Spleen (tissue), 11 donors: ENCODE measurements at regions not wholly inside any gene's neighbourhood (a gene's known extent, or its start where the extent isn't known, plus 50 kb on each side); places are given as distances from the start of the nearest gene placed in this dataset.
A peak's percentile ranks its signal among the peaks of the same experiment; 100 is the strongest.

Experiments
- DNase-seq: peaks from one replicate; pipeline ENCODE4 v3.0.0-alpha.2; 2020
- H3K27ac ChIP-seq, 8 donors: fragments of 200-600 bp; sonication (generic) in 7 of 8; 1 replicate in 4 of 8; 2 replicates in 4 of 8; pipeline versions ENCODE4 v1.5.0 to v1.8.0; 2016 to 2021; ENCODE audit warnings: inconsistent platforms in 4 of 8, mild to moderate bottlenecking in 4 of 8, moderate library complexity in 1 of 8
- H3K27me3 ChIP-seq, 7 donors: fragments of 200-600 bp; sonication (generic) in 6 of 7; replicated peaks in 1 of 7; 1 replicate in 4 of 7; 2 replicates in 3 of 7; pipeline versions ENCODE4 v1.5.0 to v1.8.0; 2016 to 2021; ENCODE audit warnings: inconsistent platforms in 3 of 7, mild to moderate bottlenecking in 1 of 7
- H3K36me3 ChIP-seq, 6 donors: fragments of 200-600 bp; sonication (generic) in 5 of 6; 1 replicate in 4 of 6; 2 replicates in 2 of 6; pipeline versions ENCODE4 v1.5.0 to v1.8.0; 2016 to 2021; ENCODE audit warnings: inconsistent platforms in 2 of 6
- H3K4me1 ChIP-seq, 6 donors: fragments of 200-600 bp; sonication (generic) in 5 of 6; 1 replicate in 3 of 6; 2 replicates in 3 of 6; pipeline versions ENCODE4 v1.5.0 to v1.8.0; 2016 to 2021; ENCODE audit warnings: inconsistent platforms in 3 of 6
- H3K4me3 ChIP-seq, 8 donors: fragments of 200-600 bp; sonication (generic) in 7 of 8; 1 replicate in 4 of 8; 2 replicates in 4 of 8; pipeline versions ENCODE4 v1.5.0 to v1.8.0; 2016 to 2021; ENCODE audit warnings: inconsistent platforms in 4 of 8, mild to moderate bottlenecking in 4 of 8, moderate library complexity in 2 of 8
- H3K9me3 ChIP-seq, 8 donors: fragments of 200-600 bp; sonication (generic) in 7 of 8; 1 replicate in 4 of 8; 2 replicates in 4 of 8; pipeline versions ENCODE4 v1.5.0 to v1.8.0; 2016 to 2021; ENCODE audit warnings: inconsistent platforms in 4 of 8
- POLR2A ChIP-seq, 3 donors: fragments of 450-650 bp; IDR thresholded peaks; one replicate each; pipeline ENCODE4 v1.5.1; 2017; ENCODE audit warnings: antibody characterized with exemption in 3 of 3, mild to moderate bottlenecking in 1 of 3
- POLR2AphosphoS5 ChIP-seq, 3 donors: sonication (generic); formaldehyde crosslinking; IDR thresholded peaks; one replicate each; pipeline ENCODE4 v1.5.1; 2017; ENCODE audit warnings: antibody characterized with exemption in 3 of 3
- WGBS, 5 donors: extraction: QIAGEN DNeasy Blood & Tissue Kit in 3 of 5; methylation state at CpG; one replicate each; pipeline versions ENCODE4 v1.1.5 to v1.1.7; 2013 to 2018; 5-methylcytosine and 5-hydroxymethylcytosine counted together
- intact Hi-C: fragments of 100-400 bp; cut with DNase I; formaldehyde crosslinking; loops from one replicate; pipeline ENCODE4 v1.15.0; 2023; ENCODE audit warnings: low total_unique reads
- TF ChIP-seq, protein P1 (sequence below), 11 experiments: fragments of 200-600 bp in 7 of 11; fragments of 450-650 bp in 4 of 11; sonication (generic) in 4 of 11; IDR thresholded peaks in 8 of 11; conservative IDR thresholded peaks in 3 of 11; 1 replicate in 7 of 11; 2 replicates in 4 of 11; pipeline versions ENCODE4 v1.4.0 to v1.8.0; 2016 to 2021; ENCODE audit warnings: antibody characterized with exemption in 11 of 11, inconsistent platforms in 4 of 11, mild to moderate bottlenecking in 1 of 11
- donor health status: healthy with polysubstance abuse.
- donor health status: DM: no; HTN: no; CAD: no; lungs with moderate emphysema.
- donor health status: DM: no; HTN: no; CAD: no.
- donor health status: Bipolar disorder and iron deficiency.
- donor health status: healthy.
- donor health status: DM: no; HTN: no; CAD: no.
- donor health status: DM: yes; HTN: yes; CAD: no.

DNA sequence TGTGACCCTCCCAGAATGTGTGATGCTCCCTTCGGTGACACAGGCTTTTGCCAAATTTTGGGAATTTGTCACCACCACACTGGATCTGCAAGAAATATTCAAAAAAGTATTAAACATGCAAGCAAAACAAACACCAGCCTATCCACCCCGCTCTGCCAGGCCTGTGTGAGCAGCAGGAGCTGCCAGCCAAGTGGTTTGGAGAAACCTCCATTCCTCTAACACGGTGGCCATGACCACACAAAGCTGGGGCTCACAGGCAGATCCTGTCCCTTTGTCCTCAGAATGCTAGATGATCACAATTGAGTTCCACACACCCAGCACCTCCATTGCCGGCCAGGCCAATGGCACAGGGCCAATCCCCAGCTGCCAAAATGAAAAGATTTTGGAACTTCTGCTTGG, 261.9 kb upstream of the PPP2R2D start:
- Histone ChIP-seq H3K4me3 (no peak overlapping the region), H3K36me3 (no peaks in the 10 kb centered on the region), H3K9me3 (peaks cover 0 to 50% (median 23%) of the 10 kb centered on the region in 8 donors), H3K27me3 (peaks cover 0 to 28% (median 0%) of the 10 kb centered on the region in 7 donors), H3K4me1 (no peaks in the 10 kb centered on the region), H3K27ac (no peak overlapping the region)
- TF ChIP-seq, protein P1, sequence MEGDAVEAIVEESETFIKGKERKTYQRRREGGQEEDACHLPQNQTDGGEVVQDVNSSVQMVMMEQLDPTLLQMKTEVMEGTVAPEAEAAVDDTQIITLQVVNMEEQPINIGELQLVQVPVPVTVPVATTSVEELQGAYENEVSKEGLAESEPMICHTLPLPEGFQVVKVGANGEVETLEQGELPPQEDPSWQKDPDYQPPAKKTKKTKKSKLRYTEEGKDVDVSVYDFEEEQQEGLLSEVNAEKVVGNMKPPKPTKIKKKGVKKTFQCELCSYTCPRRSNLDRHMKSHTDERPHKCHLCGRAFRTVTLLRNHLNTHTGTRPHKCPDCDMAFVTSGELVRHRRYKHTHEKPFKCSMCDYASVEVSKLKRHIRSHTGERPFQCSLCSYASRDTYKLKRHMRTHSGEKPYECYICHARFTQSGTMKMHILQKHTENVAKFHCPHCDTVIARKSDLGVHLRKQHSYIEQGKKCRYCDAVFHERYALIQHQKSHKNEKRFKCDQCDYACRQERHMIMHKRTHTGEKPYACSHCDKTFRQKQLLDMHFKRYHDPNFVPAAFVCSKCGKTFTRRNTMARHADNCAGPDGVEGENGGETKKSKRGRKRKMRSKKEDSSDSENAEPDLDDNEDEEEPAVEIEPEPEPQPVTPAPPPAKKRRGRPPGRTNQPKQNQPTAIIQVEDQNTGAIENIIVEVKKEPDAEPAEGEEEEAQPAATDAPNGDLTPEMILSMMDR (IDR thresholded peaks at IDR 0.05 in 8 of 11, conservative IDR thresholded peaks at IDR 0.05 in 3 of 11): no peak
- TF ChIP-seq POLR2A (IDR thresholded peaks at IDR 0.05) (no peak), POLR2AphosphoS5 (IDR thresholded peaks at IDR 0.05) (no peak)
- peak; percentile 27 for DNase-seq
- intact Hi-C loops: no loop called here
- 71 to 91% (median 86%) methylated on average over 4 of the region's 4 CpGs for WGBS, 5 donors

DNA sequence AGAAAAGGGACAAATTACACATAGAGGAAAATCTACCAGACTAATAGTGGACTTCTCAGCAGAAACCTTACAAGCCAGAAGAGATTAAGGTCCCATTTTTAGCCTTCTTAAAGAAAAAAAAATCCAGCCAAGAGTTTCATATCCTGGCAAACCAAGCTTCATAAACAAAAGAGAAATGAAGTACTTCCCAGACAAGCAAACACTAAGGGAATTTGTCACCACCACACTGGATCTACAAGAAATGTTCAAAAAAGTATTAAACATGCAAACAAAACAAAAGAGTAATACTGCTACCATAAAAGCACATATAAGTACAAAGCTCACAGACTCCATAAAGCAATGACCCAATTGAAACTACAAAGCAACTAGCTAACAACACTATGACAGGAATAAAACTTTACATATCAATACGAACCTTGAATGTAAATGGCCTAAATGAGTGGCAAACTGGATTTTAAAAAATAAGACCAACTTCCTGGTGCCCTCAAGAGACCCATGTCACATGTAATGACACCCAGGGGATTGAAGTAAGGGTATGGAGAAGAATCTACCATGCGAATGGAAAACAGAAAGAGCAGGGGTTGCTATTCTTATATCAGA, 260.7 kb upstream of the PPP2R2D start:
- H3K4me1 ChIP-seq: no peaks in the 10 kb centered on the region
- no peak overlapping the region for H3K4me3 ChIP-seq
- peaks cover 0 to 21% (median 0%) of the 10 kb centered on the region in 7 donors for H3K27me3 ChIP-seq
- no peak overlapping the region for H3K27ac ChIP-seq
- no peaks in the 10 kb centered on the region for H3K36me3 ChIP-seq
- TF ChIP-seq, protein P1 (IDR thresholded peaks at IDR 0.05 in 8 of 11, conservative IDR thresholded peaks at IDR 0.05 in 3 of 11): no peak
- TF ChIP-seq POLR2A (IDR thresholded peaks at IDR 0.05) (no peak), POLR2AphosphoS5 (IDR thresholded peaks at IDR 0.05) (no peak)
- WGBS, 5 donors: 30 to 88% (median 79%) methylated on average over 2 of the region's 2 CpGs
- peaks cover 0 to 42% (median 23%) of the 10 kb centered on the region in 8 donors for H3K9me3 ChIP-seq
- no peak for DNase-seq
- intact Hi-C loops: no loop called here

DNA sequence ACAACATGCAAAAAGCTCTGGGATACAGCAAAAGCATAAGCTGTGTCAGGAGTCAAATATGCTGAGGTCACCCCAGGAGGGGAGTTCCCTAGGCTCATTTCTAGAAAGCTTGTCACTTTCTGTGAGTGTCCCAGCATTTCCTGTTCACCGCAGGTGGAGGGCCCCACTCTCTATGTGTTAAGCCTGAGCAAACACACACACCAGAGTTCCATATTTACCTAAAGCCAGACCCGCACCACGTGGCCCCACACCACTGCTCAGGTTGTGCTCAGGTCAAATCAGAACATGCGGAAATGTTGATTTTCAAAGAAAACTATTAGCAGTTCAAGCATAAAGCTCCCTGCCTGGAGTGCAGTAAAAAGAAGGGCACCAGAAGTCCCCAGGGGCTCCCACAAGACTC, 259.6 kb upstream of the PPP2R2D start:
- DNase-seq: peak; percentile 47
- Histone ChIP-seq H3K27ac (no peak overlapping the region), H3K36me3 (no peaks in the 10 kb centered on the region), H3K27me3 (peaks cover 0 to 20% (median 0%) of the 10 kb centered on the region in 7 donors), H3K4me3 (no peak overlapping the region), H3K4me1 (no peaks in the 10 kb centered on the region), H3K9me3 (peaks cover 0 to 42% (median 23%) of the 10 kb centered on the region in 8 donors)
- TF ChIP-seq POLR2AphosphoS5 (IDR thresholded peaks at IDR 0.05) (no peak), POLR2A (IDR thresholded peaks at IDR 0.05) (no peak)
- TF ChIP-seq, protein P1 (IDR thresholded peaks at IDR 0.05 in 8 of 11, conservative IDR thresholded peaks at IDR 0.05 in 3 of 11): no peak
- intact Hi-C loops: no loop called here
- 40 to 49% (median 44%) methylated on average over 4 of the region's 4 CpGs for WGBS, 5 donors

DNA sequence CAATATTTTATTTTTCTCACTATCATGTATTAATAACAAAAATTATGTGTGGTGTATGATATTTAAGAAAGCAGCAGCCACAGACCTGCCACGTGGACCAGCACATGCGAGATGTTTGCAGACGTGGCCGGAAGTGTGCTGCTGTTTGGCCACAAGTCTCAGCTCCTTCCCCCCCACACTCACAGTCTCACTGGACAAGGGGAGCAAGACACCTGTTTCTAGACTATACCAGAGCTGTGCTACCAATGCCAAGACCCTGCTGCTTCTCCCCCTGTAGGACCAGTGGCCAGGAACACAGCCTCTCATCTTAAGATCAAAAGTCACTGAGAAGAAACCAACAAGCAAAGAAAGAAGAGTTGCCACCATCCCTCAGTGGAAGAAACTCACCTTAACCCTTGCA, 258.9 kb upstream of the PPP2R2D start:
- intact Hi-C loops: no loop called here
- TF ChIP-seq, protein P1 (IDR thresholded peaks at IDR 0.05 in 8 of 11, conservative IDR thresholded peaks at IDR 0.05 in 3 of 11): no peak
- TF ChIP-seq POLR2AphosphoS5 (IDR thresholded peaks at IDR 0.05): no peak
- TF ChIP-seq POLR2A (IDR thresholded peaks at IDR 0.05): no peak
- no peak for DNase-seq
- Histone ChIP-seq H3K4me3 (no peak overlapping the region), H3K27ac (no peak overlapping the region), H3K4me1 (no peaks in the 10 kb centered on the region), H3K9me3 (peaks cover 0 to 42% (median 23%) of the 10 kb centered on the region in 8 donors), H3K36me3 (no peaks in the 10 kb centered on the region), H3K27me3 (peaks cover 0 to 19% (median 0%) of the 10 kb centered on the region in 7 donors)
- WGBS, 5 donors: 66 to 82% (median 73%) methylated on average over 4 of the region's 4 CpGs
